WTC11 (cell line): ENCODE measurements at regions not wholly inside any gene's neighbourhood (a gene's known extent, or its start where the extent isn't known, plus 50 kb on each side); places are given as distances from the start of the nearest gene placed in this dataset.

ENCODE experiments used
- ATAC-seq: fragments of 200-7000 bp; cut with Tn5 transposase; 2 replicates; pipeline ENCODE4 v1.10.0; 2021; ENCODE audit warnings: mild to moderate bottlenecking, moderate library complexity
- CTCF ChIA-PET: fragments of 300-600 bp; sonication (Branson Sonifier 250); formaldehyde crosslinking; loops from one replicate; lab custom pipeline; 2021; ENCODE audit warnings: antibody characterized with exemption; lab: Charles Lee
- POLR2A ChIA-PET: fragments of 350-600 bp; sonication (Branson Sonifier 250); formaldehyde crosslinking; loops from one replicate; lab custom pipeline; 2021; ENCODE audit warnings: antibody characterized with exemption; lab: Charles Lee
- DNase-seq: peaks from one replicate; pipeline ENCODE4 v3.0.0; 2021; ENCODE audit warnings: low spot score
- H3K27ac Mint-ChIP-seq: 2 replicates; pipeline ENCODE4 v1.8.0; 2021; ENCODE audit warnings: mixed read lengths
- H3K27me3 Mint-ChIP-seq: 2 replicates; pipeline ENCODE4 v1.8.0; 2021; ENCODE audit warnings: low read depth, mild to moderate bottlenecking, moderate library complexity, mixed read lengths
- H3K36me3 Mint-ChIP-seq: 2 replicates; pipeline ENCODE4 v1.8.0; 2021; ENCODE audit warnings: mixed read lengths
- H3K4me1 Mint-ChIP-seq: 2 replicates; pipeline ENCODE4 v1.8.0; 2022; ENCODE audit warnings: mixed read lengths
- H3K4me3 Mint-ChIP-seq: 2 replicates; pipeline ENCODE4 v1.8.0; 2021; ENCODE audit warnings: mild to moderate bottlenecking, moderate library complexity, mixed read lengths
- H3K9me3 Mint-ChIP-seq: 2 replicates; pipeline ENCODE4 v1.8.0; 2021; ENCODE audit warnings: mixed read lengths
- ATF1 ChIP-seq: sonication (generic); formaldehyde crosslinking; IDR thresholded peaks from 2 replicates; pipeline ENCODE4 v1.8.1; 2023; ENCODE audit warnings: mild to moderate bottlenecking, moderate library complexity, missing genetic modification reagents
- CBFB ChIP-seq: sonication (generic); formaldehyde crosslinking; IDR thresholded peaks from 2 replicates; pipeline ENCODE4 v1.8.1; 2022; ENCODE audit warnings: mild to moderate bottlenecking, low read depth, missing genetic modification reagents
- E2F4 ChIP-seq: sonication (generic); formaldehyde crosslinking; IDR thresholded peaks from 2 replicates; pipeline ENCODE4 v1.8.1; 2022; ENCODE audit warnings: low read depth, mild to moderate bottlenecking, moderate library complexity, missing genetic modification reagents, borderline replicate concordance
- ELF4 ChIP-seq: sonication (generic); formaldehyde crosslinking; IDR thresholded peaks from 2 replicates; pipeline ENCODE4 v1.8.1; 2022; ENCODE audit warnings: low read depth, mild to moderate bottlenecking, moderate library complexity, missing genetic modification reagents
- ETV6 ChIP-seq: sonication (generic); formaldehyde crosslinking; IDR thresholded peaks from 2 replicates; pipeline ENCODE4 v1.8.1; 2022; ENCODE audit warnings: mild to moderate bottlenecking, missing genetic modification reagents
- FOXK1 ChIP-seq: sonication (generic); formaldehyde crosslinking; IDR thresholded peaks from 2 replicates; pipeline ENCODE4 v1.8.0; 2022; ENCODE audit warnings: mild to moderate bottlenecking, moderate library complexity, missing genetic modification reagents
- FOXP1 ChIP-seq: sonication (generic); formaldehyde crosslinking; IDR thresholded peaks from 2 replicates; pipeline ENCODE4 v1.8.0; 2022; ENCODE audit warnings: missing genetic modification reagents, mild to moderate bottlenecking, moderate library complexity, borderline replicate concordance
- GRHL2 ChIP-seq: fragments of 250-450 bp; sonication (Bioruptor Pico); IDR thresholded peaks from 2 replicates; pipeline ENCODE4 v1.8.0; 2022; ENCODE audit warnings: mild to moderate bottlenecking, moderate library complexity; ENCODE audit not compliant: insufficient replicate concordance, severe bottlenecking
- KAT7 ChIP-seq: sonication (generic); formaldehyde crosslinking; IDR thresholded peaks from 2 replicates; pipeline ENCODE4 v1.8.1; 2023; ENCODE audit warnings: missing genetic modification reagents, mild to moderate bottlenecking, borderline replicate concordance
- MAX ChIP-seq: sonication (generic); formaldehyde crosslinking; IDR thresholded peaks from 2 replicates; pipeline ENCODE4 v1.8.0; 2022; ENCODE audit warnings: mild to moderate bottlenecking, missing genetic modification reagents
- MXD4 ChIP-seq: fragments of 250-450 bp; sonication (Bioruptor Pico); IDR thresholded peaks from 2 replicates; pipeline ENCODE4 v1.8.0; 2021; ENCODE audit warnings: mild to moderate bottlenecking, moderate library complexity, borderline replicate concordance
- MYBL2 ChIP-seq: sonication (generic); formaldehyde crosslinking; IDR thresholded peaks from 2 replicates; pipeline ENCODE4 v1.8.1; 2023; ENCODE audit warnings: mild to moderate bottlenecking, moderate library complexity, missing genetic modification reagents
- NR3C1 ChIP-seq: sonication (generic); formaldehyde crosslinking; conservative IDR thresholded peaks from 2 replicates; pipeline ENCODE4 v1.8.1; 2023; ENCODE audit warnings: low read depth, mild to moderate bottlenecking, missing genetic modification reagents
- PRDM15 ChIP-seq: sonication (generic); formaldehyde crosslinking; IDR thresholded peaks from 2 replicates; pipeline ENCODE4 v1.8.0; 2022; ENCODE audit warnings: missing genetic modification reagents
- PREB ChIP-seq: sonication (generic); formaldehyde crosslinking; IDR thresholded peaks from 2 replicates; pipeline ENCODE4 v1.8.1; 2022; ENCODE audit warnings: mild to moderate bottlenecking, missing genetic modification reagents, moderate library complexity, borderline replicate concordance
- TP53 ChIP-seq: sonication (generic); formaldehyde crosslinking; IDR thresholded peaks from 2 replicates; pipeline ENCODE4 v1.8.1; 2023; ENCODE audit warnings: mild to moderate bottlenecking, missing genetic modification reagents
- USF2 ChIP-seq: sonication (generic); formaldehyde crosslinking; IDR thresholded peaks from 2 replicates; pipeline ENCODE4 v1.8.1; 2023; ENCODE audit warnings: mild to moderate bottlenecking, missing genetic modification reagents, moderate library complexity
- ZMAT4 ChIP-seq: fragments of 250-450 bp; sonication (Bioruptor Pico); IDR thresholded peaks from 2 replicates; pipeline ENCODE4 v1.9.0; 2021; ENCODE audit warnings: mild to moderate bottlenecking
- ZNF219 ChIP-seq: sonication (generic); formaldehyde crosslinking; IDR thresholded peaks from 2 replicates; pipeline ENCODE4 v1.8.0; 2023; ENCODE audit warnings: missing genetic modification reagents, mild to moderate bottlenecking, borderline replicate concordance
- ZNF425 ChIP-seq: fragments of 250-450 bp; sonication (Bioruptor Pico); conservative IDR thresholded peaks from 2 replicates; pipeline ENCODE4 v1.9.0; 2021; ENCODE audit warnings: mild to moderate bottlenecking
- ZSCAN18 ChIP-seq: fragments of 250-450 bp; sonication (Bioruptor Pico); IDR thresholded peaks from 2 replicates; pipeline ENCODE4 v2.1.2; 2022; ENCODE audit warnings: mild to moderate bottlenecking, moderate library complexity

GRCh38 chr6:84415068-84415467 is 187.6 kb upstream of the CEP162 start:
- no peaks in the 10 kb centered on the region for H3K4me1 Mint-ChIP-seq
- no peak overlapping the region for H3K27ac Mint-ChIP-seq
- CTCF ChIA-PET = no interaction called here
- H3K27me3 Mint-ChIP-seq = no peaks in the 10 kb centered on the region
- no peaks in the 10 kb centered on the region for H3K36me3 Mint-ChIP-seq
- ATAC-seq = no peak
- DNase-seq = no peak
- H3K4me3 Mint-ChIP-seq = no peak overlapping the region
- TF ChIP-seq ZSCAN18 (CRISPR knock-in tag) (no peak), FOXK1 (CRISPR knock-in tag) (no peak), KAT7 (CRISPR knock-in tag) (no peak), GRHL2 (CRISPR knock-in tag) (no peak), PREB (CRISPR knock-in tag) (no peak), NR3C1 (CRISPR knock-in tag) (no peak), ETV6 (CRISPR knock-in tag) (no peak), ZNF425 (CRISPR knock-in tag) (no peak), MYBL2 (CRISPR knock-in tag) (no peak), ATF1 (no peak), ZNF219 (CRISPR knock-in tag) (no peak), PRDM15 (CRISPR knock-in tag) (no peak), ZMAT4 (no peak), USF2 (CRISPR knock-in tag) (no peak)
- H3K9me3 Mint-ChIP-seq = no peaks in the 10 kb centered on the region
- POLR2A ChIA-PET = no interaction called here

- Mint-ChIP-seq H3K9me3 (no peaks in the 10 kb centered on the region), H3K27me3 (no peaks in the 10 kb centered on the region), H3K4me3 (no peak overlapping the region), H3K27ac (no peak overlapping the region), H3K4me1 (no peaks in the 10 kb centered on the region), H3K36me3 (no peaks in the 10 kb centered on the region)
- DNase-seq (no peak), ATAC-seq (no peak)
- CTCF ChIA-PET = interaction anchor here (2.3 kb wide), 1 partner anchor 8 kb away, joined by 8 read pairs; no protein-coding TSS in a partner anchor
- POLR2A ChIA-PET = no interaction called here
- TF ChIP-seq FOXP1 (CRISPR knock-in tag) = no peak
- TF ChIP-seq ELF4 (CRISPR knock-in tag) = no peak
- TF ChIP-seq PREB (CRISPR knock-in tag) = no peak
- no peak for TF ChIP-seq MXD4
- no peak for TF ChIP-seq E2F4
- TF ChIP-seq TP53 (CRISPR knock-in tag) = no peak
- TF ChIP-seq MAX (CRISPR knock-in tag) = no peak
- no peak for TF ChIP-seq CBFB (CRISPR knock-in tag)
- no peak for TF ChIP-seq ZNF219 (CRISPR knock-in tag)
Observed at GRCh38 chr6:84414531-84414930, 187.1 kb upstream of the CEP162 start.
